Upper lobe of left lung (tissue), 4 donors: ENCODE measurements at regions not wholly inside any gene's neighbourhood (a gene's known extent, or its start where the extent isn't known, plus 50 kb on each side); places are given as distances from the start of the nearest gene placed in this dataset.

Experiments
- EP300 ChIP-seq, 4 donors: sonication (generic); formaldehyde crosslinking; IDR thresholded peaks; one replicate each; pipeline ENCODE4 v1.5.1; 2017; ENCODE audit warnings: antibody characterized with exemption in 4 of 4, control low read depth in 2 of 4
- POLR2A ChIP-seq, 4 donors: fragments of 450-650 bp; IDR thresholded peaks; one replicate each; pipeline ENCODE4 v1.5.1; 2016 to 2017; ENCODE audit warnings: antibody characterized with exemption in 4 of 4, mild to moderate bottlenecking in 2 of 4
- POLR2AphosphoS5 ChIP-seq, 2 donors: sonication (generic); formaldehyde crosslinking; IDR thresholded peaks; one replicate each; pipeline ENCODE4 v1.5.1; 2017; ENCODE audit warnings: antibody characterized with exemption in 2 of 2
- TF ChIP-seq, protein P1 (sequence below), 6 experiments: fragments of 450-650 bp in 4 of 6; fragments of 200-600 bp in 2 of 6; sonication (generic) in 2 of 6; IDR thresholded peaks; one replicate each; pipeline ENCODE4 v1.5.1; 2016 to 2019; ENCODE audit warnings: antibody characterized with exemption in 6 of 6

DNA sequence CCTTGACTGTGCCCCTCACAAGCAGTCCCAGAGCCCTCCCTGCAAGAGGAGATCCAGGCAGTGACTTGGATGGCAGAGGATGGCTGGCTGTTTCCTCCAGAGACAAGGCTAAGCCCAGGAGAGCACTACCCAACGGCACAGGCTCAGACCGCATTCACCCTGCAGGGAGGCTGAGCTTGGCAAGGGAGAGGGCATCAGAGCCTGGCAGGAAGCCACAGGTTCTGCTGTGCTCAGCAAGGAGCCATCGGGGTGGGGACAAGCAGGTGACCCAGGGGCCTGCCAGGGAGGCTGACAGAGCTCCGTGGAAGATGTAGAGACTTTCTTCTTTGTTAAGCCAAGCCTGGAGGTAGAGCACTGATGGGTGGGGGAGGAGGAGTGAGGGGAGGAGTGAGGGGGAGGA lies 159.2 kb upstream of the CST7 start:
- TF ChIP-seq, protein P1, sequence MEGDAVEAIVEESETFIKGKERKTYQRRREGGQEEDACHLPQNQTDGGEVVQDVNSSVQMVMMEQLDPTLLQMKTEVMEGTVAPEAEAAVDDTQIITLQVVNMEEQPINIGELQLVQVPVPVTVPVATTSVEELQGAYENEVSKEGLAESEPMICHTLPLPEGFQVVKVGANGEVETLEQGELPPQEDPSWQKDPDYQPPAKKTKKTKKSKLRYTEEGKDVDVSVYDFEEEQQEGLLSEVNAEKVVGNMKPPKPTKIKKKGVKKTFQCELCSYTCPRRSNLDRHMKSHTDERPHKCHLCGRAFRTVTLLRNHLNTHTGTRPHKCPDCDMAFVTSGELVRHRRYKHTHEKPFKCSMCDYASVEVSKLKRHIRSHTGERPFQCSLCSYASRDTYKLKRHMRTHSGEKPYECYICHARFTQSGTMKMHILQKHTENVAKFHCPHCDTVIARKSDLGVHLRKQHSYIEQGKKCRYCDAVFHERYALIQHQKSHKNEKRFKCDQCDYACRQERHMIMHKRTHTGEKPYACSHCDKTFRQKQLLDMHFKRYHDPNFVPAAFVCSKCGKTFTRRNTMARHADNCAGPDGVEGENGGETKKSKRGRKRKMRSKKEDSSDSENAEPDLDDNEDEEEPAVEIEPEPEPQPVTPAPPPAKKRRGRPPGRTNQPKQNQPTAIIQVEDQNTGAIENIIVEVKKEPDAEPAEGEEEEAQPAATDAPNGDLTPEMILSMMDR (IDR thresholded peaks at IDR 0.05) = no peak
- TF ChIP-seq POLR2AphosphoS5 (IDR thresholded peaks at IDR 0.05) (no peak), POLR2A (IDR thresholded peaks at IDR 0.05) (no peak), EP300 (IDR thresholded peaks at IDR 0.05) (no peak)
